ENCODE measurements at regions not wholly inside any gene's neighbourhood (a gene's known extent, or its start where the extent isn't known, plus 50 kb on each side); places are given as distances from the start of the nearest gene placed in this dataset.

- no peaks in the 10 kb centered on the region for H3K27me3 ChIP-seq (ENCODE audit: low read depth)
- ATAC-seq, result no peak
- H3K4me1 ChIP-seq, result no peaks in the 10 kb centered on the region
- no peak overlapping the region for H3K27ac ChIP-seq
- no peaks in the 10 kb centered on the region for H3K9me3 ChIP-seq
- intact Hi-C loops (cut with DNase I), result no loop called here
- no peak for DNase-seq
- TF ChIP-seq CTCF (IDR thresholded peaks at IDR 0.05), result no peak
- H3K4me3 ChIP-seq, result no peak overlapping the region
- no peaks in the 10 kb centered on the region for H3K36me3 ChIP-seq
These were observed 340.6 kb downstream of the ZNF326 start for GRCh38 chr1:90335558-90335957.

DNA sequence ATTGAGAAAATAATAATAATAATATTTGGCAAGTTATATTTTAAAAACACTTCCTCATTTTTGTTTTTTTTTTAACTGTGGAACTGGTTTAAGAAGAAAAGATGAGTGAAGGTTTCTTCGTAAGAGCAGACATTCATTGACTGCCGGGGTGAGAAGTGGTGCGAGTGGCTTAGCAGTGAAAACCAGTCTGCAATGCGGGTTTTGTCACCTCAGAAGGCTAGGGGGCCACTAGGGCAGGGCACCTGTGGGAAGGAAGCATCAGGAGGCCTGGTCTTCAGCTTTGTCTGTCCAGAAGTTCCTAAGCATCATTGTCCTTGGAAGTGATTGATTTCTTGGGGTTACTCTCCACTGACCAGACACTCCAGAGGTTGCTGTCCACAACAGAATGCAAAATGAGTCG lies 339.2 kb downstream of the ZNF326 start:
- no peaks in the 10 kb centered on the region for H3K27me3 ChIP-seq (ENCODE audit: low read depth)

DNA sequence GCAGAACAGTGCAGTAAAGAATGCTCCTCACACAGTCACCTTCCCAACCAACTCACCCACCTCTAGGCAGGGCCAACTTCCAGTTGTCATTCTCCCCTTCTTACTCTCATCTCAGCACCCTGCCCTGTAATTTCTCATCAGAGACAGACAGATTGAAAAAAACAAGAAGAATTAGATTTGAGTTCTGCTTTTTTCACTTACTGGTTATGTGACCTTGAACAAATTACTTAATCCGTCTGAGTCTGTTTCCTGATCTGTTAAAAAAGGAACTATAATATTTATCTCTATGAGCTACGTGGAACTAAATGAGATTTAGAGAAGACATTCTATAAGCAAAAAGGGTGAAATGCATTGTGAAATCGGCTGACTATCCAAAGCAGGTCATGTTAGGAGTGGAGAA lies 330.3 kb downstream of the ZNF326 start:
- Histone ChIP-seq H3K4me3 (no peak overlapping the region), H3K4me1 (no peaks in the 10 kb centered on the region), H3K27me3 (ENCODE audit: low read depth) (no peaks in the 10 kb centered on the region), H3K27ac (no peak overlapping the region), H3K36me3 (no peaks in the 10 kb centered on the region), H3K9me3 (no peaks in the 10 kb centered on the region)
- intact Hi-C loops (cut with DNase I), result no loop called here
- no peak for TF ChIP-seq CTCF (IDR thresholded peaks at IDR 0.05)
- peak; percentile 42 to 55 for ATAC-seq
- no peak for DNase-seq

More for the DNA sequence above, 339.2 kb downstream of the ZNF326 start:
- Histone ChIP-seq H3K36me3 (no peaks in the 10 kb centered on the region), H3K9me3 (no peaks in the 10 kb centered on the region), H3K27ac (no peak overlapping the region), H3K4me3 (no peak overlapping the region), H3K4me1 (no peaks in the 10 kb centered on the region)
- no peak for TF ChIP-seq CTCF (IDR thresholded peaks at IDR 0.05)
- no peak for DNase-seq
- ATAC-seq, result no peak
- intact Hi-C loops (cut with DNase I), result no loop called here

GRCh38 chr1:90322186-90322585 lies 327.3 kb downstream of the ZNF326 start:
- Histone ChIP-seq H3K36me3 (no peaks in the 10 kb centered on the region), H3K4me1 (no peaks in the 10 kb centered on the region), H3K4me3 (no peak overlapping the region), H3K9me3 (no peaks in the 10 kb centered on the region), H3K27me3 (ENCODE audit: low read depth) (no peaks in the 10 kb centered on the region), H3K27ac (no peak overlapping the region)
- intact Hi-C loops (cut with DNase I), result no loop called here
- DNase-seq (no peak), ATAC-seq (no peak)
- no peak for TF ChIP-seq CTCF (IDR thresholded peaks at IDR 0.05)

DNA sequence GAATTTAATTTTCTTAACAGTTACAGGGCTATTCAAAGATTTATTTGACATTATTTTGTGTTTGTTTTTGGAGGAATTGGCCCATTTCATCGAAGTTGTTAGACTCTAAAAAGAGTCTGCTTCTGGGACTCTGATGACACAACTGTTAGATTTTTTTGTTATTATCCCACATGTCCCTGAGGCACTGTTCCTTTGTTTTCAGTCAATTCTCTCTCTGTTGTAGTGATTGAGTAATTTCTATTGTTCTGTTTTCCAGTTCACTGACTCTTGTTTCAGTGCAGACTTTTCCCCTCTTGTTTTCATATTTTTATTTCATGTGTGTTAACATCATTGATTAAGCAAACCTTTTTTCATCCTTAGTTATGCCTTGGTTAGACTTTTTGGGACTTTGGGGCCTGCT lies 325.0 kb downstream of the ZNF326 start:
- Histone ChIP-seq H3K27me3 (ENCODE audit: low read depth) (no peaks in the 10 kb centered on the region), H3K4me3 (no peak overlapping the region), H3K4me1 (no peaks in the 10 kb centered on the region), H3K36me3 (no peaks in the 10 kb centered on the region), H3K9me3 (no peaks in the 10 kb centered on the region), H3K27ac (no peak overlapping the region)
- no peak for TF ChIP-seq CTCF (IDR thresholded peaks at IDR 0.05)
- no peak for ATAC-seq
- intact Hi-C loops (cut with DNase I), result no loop called here
- no peak for DNase-seq

DNA sequence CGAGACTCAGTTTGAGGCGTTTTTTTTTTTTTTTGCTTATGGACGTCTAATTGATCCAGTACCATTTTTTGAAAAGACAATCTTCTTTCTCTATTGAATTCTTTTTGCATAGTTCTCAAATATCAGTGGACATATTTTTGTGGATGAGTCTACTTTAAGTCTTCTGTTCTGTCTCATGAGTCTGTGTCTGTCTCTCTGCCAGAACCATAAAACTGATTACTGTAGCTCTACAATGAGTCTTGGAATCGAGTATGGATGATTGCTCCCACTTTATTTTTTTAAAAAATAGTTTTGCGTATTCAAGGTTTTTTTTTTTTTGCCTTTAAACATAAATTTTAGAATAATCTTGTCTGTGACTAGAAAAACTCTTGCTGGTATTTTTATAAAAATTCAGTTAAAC lies 323.5 kb downstream of the ZNF326 start:
- TF ChIP-seq CTCF (IDR thresholded peaks at IDR 0.05), result no peak
- no peak for DNase-seq
- intact Hi-C loops (cut with DNase I), result no loop called here
- Histone ChIP-seq H3K4me3 (no peak overlapping the region), H3K9me3 (no peaks in the 10 kb centered on the region), H3K36me3 (no peaks in the 10 kb centered on the region), H3K27ac (no peak overlapping the region), H3K27me3 (ENCODE audit: low read depth) (no peaks in the 10 kb centered on the region), H3K4me1 (no peaks in the 10 kb centered on the region)
- no peak for ATAC-seq
